Activated CD8-positive, alpha-beta memory T cell treated with anti-CD3 and anti-CD28 coated beads for 24 hours (primary cell): ENCODE measurements at regions not wholly inside any gene's neighbourhood (a gene's known extent, or its start where the extent isn't known, plus 50 kb on each side); places are given as distances from the start of the nearest gene placed in this dataset.

Source experiments
- DNase-seq: peaks from one replicate; pipeline ENCODE4 v3.0.0-alpha.2; 2020

DNA sequence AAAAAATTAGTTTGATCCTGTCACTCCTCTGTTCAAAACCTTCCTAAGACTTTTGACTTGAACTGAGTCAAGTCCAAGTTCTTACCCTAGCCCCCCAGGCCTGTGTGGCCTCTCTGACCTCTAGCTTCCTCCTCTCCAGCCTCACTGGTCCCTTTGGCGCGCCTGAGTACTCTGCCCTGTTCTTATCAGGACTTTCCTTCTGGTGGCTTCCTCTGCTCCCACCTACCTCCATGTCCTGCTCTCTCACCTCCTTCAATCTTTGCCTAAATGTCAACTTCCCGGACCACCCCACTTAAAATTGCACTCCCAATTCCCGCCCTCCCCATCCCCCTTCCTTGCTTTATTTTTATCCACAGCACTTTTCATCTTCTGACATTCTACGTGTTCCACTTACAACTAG, 526.1 kb upstream of the KLF4 start:
- no peak for DNase-seq

DNA sequence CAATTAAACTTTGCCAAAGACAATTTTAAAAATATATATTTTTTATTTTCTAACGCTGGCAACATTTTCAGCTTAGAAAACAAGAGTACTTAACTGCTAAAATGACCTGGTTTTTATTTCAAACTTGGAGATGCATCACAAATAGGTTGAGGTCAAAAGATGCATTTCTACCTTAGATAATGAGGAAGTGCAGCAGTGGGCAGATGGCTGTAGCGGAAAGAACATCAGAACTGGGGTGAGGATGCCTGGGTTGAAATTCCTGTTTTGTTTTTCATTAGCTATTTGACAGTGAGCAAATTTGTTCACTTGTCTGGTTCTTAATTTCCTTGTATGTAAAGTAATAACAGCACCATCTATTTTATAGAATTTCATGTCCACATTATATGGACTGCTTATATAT, 524.8 kb upstream of the KLF4 start:
- no peak for DNase-seq

DNA sequence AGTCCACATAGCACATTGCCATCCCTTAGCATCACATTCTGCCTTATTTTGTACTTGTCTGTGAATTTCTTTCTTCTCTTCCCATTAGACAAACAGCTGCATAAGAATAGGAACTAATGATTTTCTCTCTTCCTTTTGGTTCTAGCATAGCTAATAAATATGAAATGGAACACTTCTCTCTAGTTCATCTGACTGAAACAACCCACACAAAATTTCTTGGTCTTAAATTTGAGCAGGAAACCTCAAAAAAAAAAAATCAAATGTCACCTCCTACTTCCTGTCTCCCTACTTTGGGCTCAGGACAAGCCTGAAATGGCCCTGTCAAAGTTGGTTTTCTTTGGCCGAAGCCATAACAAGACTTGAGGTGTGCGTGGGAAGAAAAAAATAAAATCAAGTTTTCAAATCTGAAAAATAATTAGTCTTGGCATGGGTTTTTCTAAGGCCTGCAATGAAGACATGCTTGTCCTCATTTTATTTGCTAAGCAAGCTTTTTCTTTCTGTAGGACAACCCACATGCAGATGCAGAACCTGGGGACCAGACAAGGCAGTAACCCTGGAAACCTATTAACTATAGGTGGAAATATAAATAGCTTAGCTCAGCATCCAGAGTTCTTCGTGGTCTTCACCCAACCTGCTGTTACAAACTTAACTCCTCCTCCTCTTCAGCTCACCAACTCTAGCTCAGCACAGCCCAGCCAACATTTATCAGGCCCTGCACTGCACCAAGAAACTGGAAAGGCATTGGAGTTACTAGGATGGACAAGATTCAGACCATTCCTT, 523.5 kb upstream of the KLF4 start:
- DNase-seq: no peak

DNA sequence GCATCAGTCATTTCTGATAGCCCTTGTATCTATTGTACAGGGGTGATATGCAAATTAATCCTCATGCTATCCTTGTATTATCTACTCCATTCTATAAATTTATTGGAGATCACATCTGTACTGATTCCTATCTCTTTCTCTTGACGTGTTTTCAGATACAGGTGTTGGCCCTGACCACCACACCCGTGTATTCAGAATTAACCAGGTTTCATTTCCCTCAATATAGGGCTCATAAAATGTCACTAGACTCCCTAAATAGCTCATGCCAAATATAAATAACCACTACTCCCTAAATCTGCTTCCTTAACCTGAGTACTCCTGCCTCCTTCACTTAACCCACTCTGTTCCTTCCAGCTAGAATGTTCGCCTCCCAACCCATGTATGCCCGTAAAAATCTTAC, 522.8 kb upstream of the KLF4 start:
- no peak for DNase-seq

DNA sequence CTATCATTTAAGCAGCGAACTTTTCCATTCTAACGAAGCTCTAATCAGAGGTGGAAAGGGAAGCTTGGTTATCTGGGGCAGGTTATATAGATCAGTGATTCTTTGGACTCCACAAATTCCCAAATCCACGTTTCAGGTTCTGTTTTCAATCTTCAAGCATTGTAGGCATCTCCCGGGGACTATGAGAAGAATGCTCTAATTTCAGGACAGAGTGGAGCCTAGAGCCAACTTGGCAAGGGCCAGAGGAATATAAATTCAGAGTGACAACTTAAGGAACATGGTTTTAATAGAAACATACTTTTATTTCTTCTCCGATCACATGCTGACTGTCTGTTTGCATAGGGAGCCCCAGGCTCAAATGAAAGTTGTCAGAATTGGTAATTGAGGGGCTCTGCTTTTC, 514.0 kb upstream of the KLF4 start:
- DNase-seq: no peak

DNA sequence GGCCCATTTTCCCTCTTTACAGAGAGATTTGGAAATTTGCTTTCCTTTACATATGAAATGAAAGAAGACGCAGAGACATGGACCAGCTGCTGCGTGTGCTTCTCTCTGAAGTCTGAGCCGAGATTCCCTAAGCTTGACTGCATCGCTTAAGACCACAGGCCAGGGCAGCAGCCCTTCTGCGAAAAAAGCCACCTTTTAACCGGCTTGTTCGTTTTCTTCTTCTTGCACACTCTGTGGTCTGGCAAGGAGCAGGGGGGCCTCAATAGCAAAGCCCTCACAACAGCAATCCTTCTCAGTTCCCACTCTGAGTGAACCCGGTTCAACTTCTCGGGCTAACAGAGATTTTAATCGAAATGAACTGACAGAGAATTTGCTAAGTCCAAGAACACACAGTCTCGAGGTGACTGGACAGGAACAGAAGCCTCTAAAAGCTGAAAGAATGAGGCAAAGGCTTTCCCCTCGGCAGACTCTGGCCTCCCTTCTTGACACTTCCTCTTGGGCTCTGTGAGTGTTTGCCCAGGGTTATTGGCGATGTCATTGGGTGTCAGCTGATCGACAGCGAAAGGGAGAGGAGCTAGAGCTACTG, 512.9 kb upstream of the KLF4 start:
- DNase-seq: no peak

DNA sequence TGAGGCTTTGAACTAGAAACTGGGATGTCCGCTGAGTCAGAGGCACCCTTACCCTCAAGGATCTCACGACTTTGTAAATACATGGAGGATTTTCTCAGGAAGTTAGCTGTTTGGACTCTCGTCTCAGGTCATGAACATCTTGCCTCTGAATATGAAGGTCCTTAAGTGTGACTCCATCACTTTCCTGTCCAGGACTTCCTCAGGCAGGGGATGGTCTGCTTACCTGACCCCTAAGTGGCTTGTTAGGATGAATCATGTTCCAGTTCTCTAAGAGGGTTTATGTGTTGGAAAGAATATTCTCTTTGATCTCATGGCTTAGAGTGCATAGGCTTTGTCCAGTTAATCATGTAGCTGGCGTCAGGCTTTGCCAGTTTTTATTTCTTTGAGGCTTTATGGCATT, 511.7 kb upstream of the KLF4 start:
- no peak for DNase-seq

DNA sequence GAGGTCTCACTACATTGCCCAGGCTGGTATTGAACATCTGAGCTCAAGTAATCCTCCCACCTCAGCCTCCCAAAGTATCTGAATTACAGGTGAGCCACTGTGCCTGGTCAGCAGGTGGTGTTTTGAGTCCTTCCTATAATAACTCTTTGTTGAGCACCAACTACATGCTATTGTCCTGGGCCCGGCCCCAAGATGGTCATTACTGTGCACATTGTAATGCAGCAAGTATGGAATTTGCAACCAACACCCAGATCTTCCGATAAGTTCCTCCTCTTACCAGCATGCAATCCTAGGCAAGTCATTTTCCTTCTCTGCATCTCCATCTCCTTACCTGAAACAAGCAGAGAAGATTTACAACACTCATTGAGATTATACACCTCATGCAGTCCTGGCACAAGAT, 510.3 kb upstream of the KLF4 start:
- no peak for DNase-seq

DNA sequence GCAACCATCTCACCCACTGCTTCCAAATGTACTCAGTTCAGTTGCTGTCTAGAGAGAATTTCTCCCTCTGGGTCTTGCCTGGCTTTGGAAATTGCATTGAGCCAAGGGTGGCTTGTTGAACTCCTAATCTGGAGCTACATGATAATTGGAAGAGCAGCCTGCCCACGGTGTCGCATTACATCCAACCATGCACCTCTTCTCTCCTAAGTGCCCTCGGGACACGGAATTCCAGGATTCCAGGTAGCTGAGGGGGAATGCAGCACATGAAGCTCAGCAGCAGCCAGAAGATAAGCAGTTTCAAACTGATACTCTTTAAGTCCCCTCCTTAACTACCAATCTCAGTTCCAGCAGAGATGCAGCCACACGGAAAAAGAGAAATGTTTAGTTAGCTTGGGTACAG, 509.4 kb upstream of the KLF4 start:
- no peak for DNase-seq

DNA sequence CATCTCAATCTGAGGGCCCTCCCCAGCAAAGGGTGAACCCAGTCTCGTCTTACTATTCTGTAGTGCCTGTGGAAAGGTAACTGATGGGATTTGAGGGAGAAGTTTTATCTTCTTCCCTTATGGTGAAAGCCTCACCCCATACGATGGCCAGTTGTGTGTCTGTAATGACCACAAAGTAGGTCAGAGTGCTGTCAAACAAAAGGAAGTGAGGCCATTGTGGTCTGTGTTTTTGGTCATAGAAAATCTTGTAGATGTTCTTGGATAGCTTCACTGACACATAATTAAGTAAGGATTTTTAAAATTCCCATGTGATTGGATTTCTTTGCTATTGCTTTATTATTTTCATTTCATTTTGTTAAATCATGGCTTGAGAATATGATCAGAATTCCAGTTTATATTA, 505.1 kb upstream of the KLF4 start:
- DNase-seq: no peak

DNA sequence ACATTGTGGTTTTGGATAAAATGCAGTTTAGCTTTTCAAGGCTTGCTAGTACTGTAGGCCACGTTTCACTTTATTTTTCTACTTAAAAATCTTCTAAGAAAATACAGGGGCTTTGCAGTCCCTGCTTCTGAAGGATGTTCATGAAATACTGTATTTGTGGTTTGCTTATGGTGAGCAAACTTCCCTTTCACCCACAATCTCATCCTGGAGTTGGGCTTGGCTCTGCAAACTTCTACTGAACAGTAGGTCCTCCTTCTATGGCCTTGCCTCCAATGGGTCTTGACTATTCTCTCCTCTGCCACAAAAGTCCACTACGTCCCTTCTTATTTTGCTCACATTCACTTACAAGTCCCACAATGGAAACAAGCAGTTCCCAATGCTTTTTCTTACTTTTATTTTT, 502.7 kb upstream of the KLF4 start:
- DNase-seq: no peak

DNA sequence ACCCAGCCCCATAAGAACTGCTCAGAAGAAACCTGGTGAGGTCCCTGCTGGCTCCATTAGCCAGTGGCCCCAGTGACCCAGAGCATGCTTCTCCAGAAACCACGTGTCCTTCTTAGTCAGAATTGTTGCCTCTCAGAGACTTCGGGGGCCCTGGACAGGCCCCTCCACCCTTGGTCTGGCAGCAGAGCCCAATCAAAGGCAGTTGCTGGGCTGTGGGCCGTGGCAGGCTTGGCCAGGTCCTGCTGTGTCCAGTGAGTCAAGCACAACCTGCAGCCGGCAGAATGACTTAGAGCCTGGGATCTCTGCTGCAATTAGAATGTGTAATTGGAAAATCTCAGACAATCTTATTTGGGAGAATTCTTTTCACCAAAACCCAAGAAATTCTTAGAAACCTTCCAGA, 502.0 kb upstream of the KLF4 start:
- no peak for DNase-seq

DNA sequence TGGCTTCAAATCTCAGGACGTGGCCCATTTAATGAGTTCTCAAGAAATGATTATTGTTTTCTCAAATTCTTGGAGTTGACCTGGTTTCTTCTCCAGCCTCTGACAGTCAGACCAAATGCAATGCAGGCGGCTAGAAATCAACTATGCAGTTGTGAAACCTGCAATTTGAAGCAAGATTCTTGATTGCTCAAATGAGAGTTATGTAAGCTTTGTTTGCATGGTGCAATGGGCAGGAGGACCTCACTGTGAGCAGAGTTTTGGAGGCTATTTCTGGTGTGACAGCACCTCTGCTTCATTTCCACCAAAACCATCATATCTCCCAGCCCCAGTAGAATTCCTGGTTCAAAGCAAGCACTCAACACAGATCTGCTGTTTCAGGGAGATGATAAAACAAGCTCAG, 500.0 kb upstream of the KLF4 start:
- no peak for DNase-seq

DNA sequence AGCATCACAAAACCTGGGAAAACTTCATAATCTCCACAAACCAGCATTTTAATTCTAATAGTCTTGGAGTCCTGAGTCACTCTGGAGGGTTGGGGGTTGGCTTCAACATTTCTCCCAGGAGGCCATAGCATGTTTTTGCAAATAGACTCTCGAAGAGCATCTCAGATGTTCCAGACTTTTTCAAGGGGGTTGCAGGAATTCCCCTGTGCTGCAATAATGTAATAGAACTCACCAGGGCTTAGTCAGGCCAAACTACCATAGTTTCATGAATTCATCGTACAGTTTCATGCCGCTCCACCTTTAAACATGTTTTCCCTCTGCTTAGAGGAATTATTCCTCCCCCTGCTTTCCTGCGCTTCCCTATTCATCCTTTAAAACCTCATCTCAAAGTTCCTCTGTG, 499.5 kb upstream of the KLF4 start:
- no peak for DNase-seq

DNA sequence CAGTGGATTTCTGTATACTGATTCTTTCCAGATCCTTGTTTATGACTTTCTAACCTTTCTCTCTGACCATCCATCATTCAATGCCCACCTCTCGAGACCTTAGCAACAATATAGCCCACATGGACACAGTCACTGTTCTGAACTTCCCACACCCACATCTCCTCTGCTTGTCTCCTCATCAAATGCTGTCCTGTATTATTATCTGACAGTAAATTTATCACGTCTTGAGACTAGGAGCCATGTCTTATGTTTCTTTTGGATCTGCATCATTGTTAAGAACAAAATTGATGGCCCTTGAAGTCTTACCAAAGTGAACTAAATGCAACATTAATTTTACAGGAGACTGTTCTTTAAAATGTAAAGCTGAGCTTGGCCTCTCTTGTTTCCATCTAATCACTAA, 495.4 kb upstream of the KLF4 start:
- DNase-seq: no peak

DNA sequence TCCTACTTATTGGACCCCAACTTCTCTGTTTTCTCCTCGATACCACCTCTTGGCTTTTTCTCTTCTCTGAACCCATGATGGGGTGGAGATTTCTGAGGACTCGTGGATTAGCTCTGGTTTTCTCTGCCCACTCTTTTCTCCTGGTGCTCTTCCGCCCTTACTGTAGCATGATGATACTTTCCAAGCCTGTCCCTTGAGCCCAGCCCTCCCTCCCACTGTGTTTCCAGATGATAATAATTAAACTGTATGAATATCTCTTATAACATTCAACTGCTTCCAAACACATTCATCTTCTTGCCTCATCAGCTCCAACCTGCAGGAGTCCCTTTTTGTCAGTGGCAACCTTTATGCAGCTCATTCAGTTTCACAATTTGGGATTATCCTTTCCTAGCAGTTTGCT, 494.2 kb upstream of the KLF4 start:
- no peak for DNase-seq

DNA sequence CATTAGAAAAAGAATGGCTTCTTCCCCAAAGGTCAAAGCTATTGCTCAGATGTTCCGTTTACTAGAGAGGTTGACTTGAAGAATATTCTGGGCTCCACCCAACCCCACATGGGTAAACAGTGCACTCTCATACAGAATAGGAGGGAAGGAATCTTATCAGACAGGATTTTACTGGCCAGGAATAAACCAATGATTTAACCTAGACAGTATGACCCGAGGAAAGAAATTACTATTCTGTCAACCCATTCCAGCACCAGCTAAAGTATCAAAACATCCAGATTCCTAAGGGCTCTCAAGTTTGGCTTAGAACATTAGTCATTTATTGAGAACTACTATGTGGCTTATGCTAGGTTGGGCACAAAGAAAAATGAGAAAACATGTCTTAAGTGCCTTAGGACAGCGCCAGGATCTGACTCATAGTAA, 493.6 kb upstream of the KLF4 start:
- DNase-seq: no peak

DNA sequence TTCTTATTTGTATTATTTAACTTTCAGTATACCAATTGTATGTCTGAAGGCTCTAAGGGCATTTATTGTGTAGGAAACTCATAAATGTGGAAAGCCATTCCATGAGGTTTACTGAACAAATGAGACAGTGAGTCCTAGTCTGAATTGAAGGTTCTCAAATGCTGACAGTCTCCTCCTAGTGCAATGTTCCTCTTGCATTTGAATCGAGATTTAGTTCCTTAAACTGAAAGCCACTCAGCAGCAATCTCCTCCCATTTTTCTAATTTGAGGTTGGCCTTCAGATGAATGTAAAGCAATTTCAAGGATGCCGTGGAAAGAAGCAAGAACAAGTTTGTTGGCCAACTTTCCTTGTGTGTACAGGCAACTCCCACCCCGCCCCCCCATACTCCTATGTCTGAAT, 493.2 kb upstream of the KLF4 start:
- no peak for DNase-seq

DNA sequence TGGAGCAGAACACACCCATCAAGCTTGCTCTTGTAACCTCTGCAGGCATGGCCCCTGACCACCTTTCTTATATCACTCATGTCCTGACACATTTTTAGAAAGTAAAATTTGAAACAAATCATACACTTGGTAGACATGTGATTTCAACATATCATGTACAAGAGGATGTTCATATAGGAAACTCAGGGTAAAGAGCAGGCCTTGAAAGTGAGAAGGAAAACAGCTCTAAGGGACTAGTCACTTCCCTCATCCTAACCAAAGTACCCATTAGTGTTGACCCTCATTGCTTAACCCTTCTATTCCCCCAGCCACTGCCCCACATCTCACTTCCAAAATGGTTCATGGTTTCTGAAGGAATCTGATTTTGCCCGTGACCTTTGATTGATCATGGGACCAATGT, 492.4 kb upstream of the KLF4 start:
- no peak for DNase-seq

DNA sequence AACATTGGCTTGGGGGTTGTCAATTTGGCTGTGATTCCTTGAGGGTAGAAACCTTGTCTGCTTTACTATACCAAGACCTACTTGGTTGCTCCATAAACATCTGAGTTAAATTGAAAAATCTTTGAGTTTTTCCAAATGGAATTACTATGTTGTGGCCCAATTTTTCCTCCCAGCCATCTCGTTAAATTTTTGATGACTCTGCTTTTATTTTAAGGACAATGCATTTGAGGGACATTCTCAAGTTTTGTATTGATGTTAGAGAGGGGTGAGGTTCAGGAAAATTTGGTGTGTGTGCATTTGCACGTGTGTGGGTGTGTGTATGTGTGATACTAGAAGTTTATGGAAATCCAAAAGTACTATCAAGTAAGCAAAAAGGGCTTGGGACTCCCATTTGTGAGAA, 491.4 kb upstream of the KLF4 start:
- no peak for DNase-seq

DNA sequence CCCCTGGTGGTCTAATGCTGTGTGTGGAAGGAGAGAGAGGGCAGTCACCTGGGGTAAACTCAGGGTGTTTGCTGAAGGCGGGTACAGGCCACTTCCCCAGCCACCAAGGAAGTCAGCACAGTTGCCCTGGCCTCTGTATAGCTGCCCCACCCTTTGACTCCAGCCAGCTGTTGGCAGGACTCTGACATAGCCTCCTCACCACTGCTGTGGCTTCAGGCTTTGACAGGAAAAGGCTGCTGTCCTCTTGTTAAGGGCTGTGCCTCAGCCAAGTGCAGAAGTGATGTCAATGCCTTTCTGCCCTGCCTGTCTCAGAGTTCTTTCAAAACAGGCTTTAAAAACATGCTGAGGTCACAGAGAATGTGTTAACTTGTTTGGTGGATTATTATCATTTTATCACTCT, 487.2 kb upstream of the KLF4 start:
- DNase-seq: no peak

DNA sequence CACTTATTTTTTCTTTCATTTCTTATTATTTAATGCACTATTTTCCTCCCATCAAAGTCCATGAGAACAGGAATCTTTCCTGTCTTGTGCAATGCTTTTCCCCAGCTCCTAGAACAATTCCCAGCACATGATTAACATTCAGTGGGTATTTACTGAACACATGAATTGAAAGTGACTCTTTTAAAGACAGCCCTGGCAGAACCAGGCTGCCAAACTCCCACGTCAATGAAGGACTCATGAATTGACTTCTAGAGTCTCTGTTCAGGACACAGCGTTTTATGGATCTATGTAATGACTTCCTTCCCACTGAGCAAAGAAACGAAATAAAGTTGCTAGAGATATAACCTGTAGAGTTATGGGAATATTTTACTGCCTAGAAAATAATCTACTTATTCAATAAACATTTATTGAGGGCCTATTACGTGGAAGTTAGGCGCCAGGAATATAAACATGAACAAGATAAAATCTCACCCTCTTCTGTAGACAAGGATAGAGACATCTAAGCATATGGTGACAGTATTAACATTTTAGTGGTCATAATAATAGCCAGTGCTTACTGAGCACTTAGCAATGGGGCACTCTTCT, 485.9 kb upstream of the KLF4 start:
- no peak for DNase-seq

DNA sequence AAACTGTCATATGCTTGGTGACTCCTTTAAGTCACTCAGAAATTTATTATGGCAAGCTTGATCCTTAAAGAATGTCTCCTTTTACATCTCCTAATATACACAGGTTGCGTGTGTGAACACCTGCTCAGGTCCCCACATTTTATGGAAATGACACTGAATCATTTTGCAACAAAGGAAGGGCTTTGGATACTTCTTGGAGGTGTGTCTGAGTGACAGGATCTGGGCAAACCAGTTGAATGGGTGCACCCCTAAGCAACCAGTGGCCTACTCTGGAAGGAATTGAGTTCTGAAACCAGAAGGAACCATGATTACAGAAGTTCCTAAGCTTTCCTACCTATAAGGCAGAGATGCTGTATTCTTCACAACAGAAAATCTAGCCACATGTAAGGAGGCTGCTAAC, 483.9 kb upstream of the KLF4 start:
- DNase-seq: no peak

DNA sequence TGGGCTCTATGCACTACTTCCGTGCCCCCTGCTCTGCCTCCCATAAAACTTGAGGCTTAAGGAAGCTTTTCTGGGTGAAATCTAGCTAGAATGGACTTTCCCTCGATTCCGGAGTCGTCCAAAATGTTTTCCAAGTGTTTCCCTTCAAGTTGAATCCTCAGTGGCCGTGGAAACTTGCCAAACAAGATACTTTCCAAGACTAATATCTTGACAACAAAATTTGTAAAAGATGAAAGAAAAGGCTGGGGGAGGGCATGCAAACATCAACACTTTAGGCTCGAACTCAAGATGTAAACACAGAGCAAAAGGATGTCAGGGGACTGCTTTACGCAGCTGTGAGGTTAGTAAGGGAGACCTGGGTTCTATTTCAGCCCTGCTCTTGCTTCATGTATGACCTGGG, 482.8 kb upstream of the KLF4 start:
- DNase-seq: no peak

DNA sequence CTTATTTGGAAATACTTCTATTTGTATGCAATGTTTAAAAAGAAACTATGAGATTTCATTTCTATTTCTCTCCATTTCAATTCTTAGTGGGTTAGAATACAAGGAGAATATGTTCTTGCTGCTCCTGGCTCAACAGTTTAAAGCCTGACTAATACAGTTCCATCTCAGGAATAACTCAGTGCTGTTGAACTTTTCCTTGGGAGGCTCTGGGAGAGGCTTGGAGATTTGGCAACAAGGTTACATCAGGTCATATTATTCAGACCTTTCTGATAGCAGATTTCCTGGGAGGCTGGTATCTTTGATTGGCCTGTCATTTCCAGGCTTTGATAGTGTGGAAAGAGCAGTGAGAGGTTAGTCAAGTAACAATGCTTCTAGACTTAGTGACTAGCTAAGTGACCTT, 481.7 kb upstream of the KLF4 start:
- no peak for DNase-seq
